Peyer's patch (tissue), 4 donors: ENCODE measurements at regions not wholly inside any gene's neighbourhood (a gene's known extent, or its start where the extent isn't known, plus 50 kb on each side); places are given as distances from the start of the nearest gene placed in this dataset.

Experiments
- POLR2A ChIP-seq, 2 donors: fragments of 450-650 bp; IDR thresholded peaks; one replicate each; pipeline ENCODE4 v1.5.1; 2017; ENCODE audit warnings: antibody characterized with exemption in 2 of 2, mild to moderate bottlenecking in 2 of 2, moderate library complexity in 2 of 2
- TF ChIP-seq, protein P1 (sequence below), 6 experiments: fragments of 450-650 bp in 4 of 6; fragments of 200-600 bp in 2 of 6; sonication (generic) in 1 of 6; IDR thresholded peaks; one replicate each; pipeline ENCODE4 v1.5.1; 2017 to 2019; ENCODE audit warnings: antibody characterized with exemption in 6 of 6, mild to moderate bottlenecking in 3 of 6, moderate library complexity in 1 of 6

- TF ChIP-seq, protein P1, sequence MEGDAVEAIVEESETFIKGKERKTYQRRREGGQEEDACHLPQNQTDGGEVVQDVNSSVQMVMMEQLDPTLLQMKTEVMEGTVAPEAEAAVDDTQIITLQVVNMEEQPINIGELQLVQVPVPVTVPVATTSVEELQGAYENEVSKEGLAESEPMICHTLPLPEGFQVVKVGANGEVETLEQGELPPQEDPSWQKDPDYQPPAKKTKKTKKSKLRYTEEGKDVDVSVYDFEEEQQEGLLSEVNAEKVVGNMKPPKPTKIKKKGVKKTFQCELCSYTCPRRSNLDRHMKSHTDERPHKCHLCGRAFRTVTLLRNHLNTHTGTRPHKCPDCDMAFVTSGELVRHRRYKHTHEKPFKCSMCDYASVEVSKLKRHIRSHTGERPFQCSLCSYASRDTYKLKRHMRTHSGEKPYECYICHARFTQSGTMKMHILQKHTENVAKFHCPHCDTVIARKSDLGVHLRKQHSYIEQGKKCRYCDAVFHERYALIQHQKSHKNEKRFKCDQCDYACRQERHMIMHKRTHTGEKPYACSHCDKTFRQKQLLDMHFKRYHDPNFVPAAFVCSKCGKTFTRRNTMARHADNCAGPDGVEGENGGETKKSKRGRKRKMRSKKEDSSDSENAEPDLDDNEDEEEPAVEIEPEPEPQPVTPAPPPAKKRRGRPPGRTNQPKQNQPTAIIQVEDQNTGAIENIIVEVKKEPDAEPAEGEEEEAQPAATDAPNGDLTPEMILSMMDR (IDR thresholded peaks at IDR 0.05): no peak
- no peak for TF ChIP-seq POLR2A (IDR thresholded peaks at IDR 0.05)
Observed at GRCh38 chr2:196384729-196385128, 213.4 kb upstream of the STK17B start.
